ENCODE measurements at regions not wholly inside any gene's neighbourhood (a gene's known extent, or its start where the extent isn't known, plus 50 kb on each side); places are given as distances from the start of the nearest gene placed in this dataset.

GRCh38 chr5:111016801-111017200 is 54.7 kb upstream of the TSLP start:
- POLR2A ChIA-PET (ENCODE audit: low non-redundant PET) = no interaction called here
- TF ChIP-seq EZH2 (IDR thresholded peaks at IDR 0.05; ENCODE audit: borderline replicate concordance, low read depth, low read length, poor library complexity, severe bottlenecking) = no peak
- TF ChIP-seq CTCF (conservative IDR thresholded peaks at IDR 0.05; ENCODE audit: low read depth, low read length) = no peak
- BruUV-seq (replicated peaks) = no TSS peak
- Histone ChIP-seq H3K9me3 (ENCODE audit: low read depth, low read length, poor library complexity, severe bottlenecking) (no peaks in the 10 kb centered on the region), H3K4me1 (ENCODE audit: insufficient read depth, low read length, poor library complexity, severe bottlenecking) (no peaks in the 10 kb centered on the region), H3K4me3 (ENCODE audit: low read depth, low read length, poor library complexity, severe bottlenecking) (no peak overlapping the region), H3K27ac (ENCODE audit: low read depth, low read length, poor library complexity, severe bottlenecking) (no peak overlapping the region), H3K36me3 (ENCODE audit: insufficient read depth, low read length, poor library complexity, severe bottlenecking) (no peaks in the 10 kb centered on the region), H3K27me3 (replicated peaks; ENCODE audit: insufficient read depth, low read depth, low read length, poor library complexity) (peaks cover 41% of the 10 kb centered on the region)
- CTCF ChIA-PET = no interaction called here
- DNase-seq (ENCODE audit: low spot score) = no peak
- intact Hi-C loops (cut with micrococcal nuclease; ENCODE audit: unreplicated experiment) = no loop called here

DNA sequence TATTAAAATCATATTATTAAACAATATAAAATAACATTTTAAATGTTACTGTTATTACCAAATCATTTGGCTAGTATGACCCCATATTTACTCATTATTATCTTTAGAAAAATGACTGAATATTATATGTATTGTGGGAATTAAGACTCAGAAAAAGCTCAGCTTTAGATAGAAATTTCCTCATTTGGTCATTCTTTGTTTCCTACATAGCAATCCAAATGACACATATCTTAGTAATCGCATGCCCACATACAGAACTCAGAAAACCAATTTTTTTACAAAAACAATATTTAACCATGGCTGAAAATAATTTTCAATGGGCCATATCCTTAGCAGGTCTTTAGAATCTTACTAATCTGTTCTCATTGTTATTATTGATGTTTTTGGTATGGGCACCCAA is 53.8 kb upstream of the TSLP start:
- TF ChIP-seq EZH2 (IDR thresholded peaks at IDR 0.05; ENCODE audit: borderline replicate concordance, low read depth, low read length, poor library complexity, severe bottlenecking) = no peak
- no peak for TF ChIP-seq CTCF (conservative IDR thresholded peaks at IDR 0.05; ENCODE audit: low read depth, low read length)
- no peaks in the 10 kb centered on the region for H3K36me3 ChIP-seq (ENCODE audit: insufficient read depth, low read length, poor library complexity, severe bottlenecking)
- H3K27ac ChIP-seq (ENCODE audit: low read depth, low read length, poor library complexity, severe bottlenecking) = no peak overlapping the region
- DNase-seq (ENCODE audit: low spot score) = no peak
- ChIA-PET POLR2A (ENCODE audit: low non-redundant PET) (no interaction called here), CTCF (no interaction called here)
- no peaks in the 10 kb centered on the region for H3K9me3 ChIP-seq (ENCODE audit: low read depth, low read length, poor library complexity, severe bottlenecking)
- BruUV-seq (replicated peaks) = no TSS peak
- no peak overlapping the region for H3K4me3 ChIP-seq (ENCODE audit: low read depth, low read length, poor library complexity, severe bottlenecking)
- peaks cover 44% of the 10 kb centered on the region for H3K27me3 ChIP-seq (replicated peaks; ENCODE audit: insufficient read depth, low read depth, low read length, poor library complexity)
- H3K4me1 ChIP-seq (ENCODE audit: insufficient read depth, low read length, poor library complexity, severe bottlenecking) = no peaks in the 10 kb centered on the region
- intact Hi-C loops (cut with micrococcal nuclease; ENCODE audit: unreplicated experiment) = no loop called here
